Loucy (cell line): ENCODE measurements at regions not wholly inside any gene's neighbourhood (a gene's known extent, or its start where the extent isn't known, plus 50 kb on each side); places are given as distances from the start of the nearest gene placed in this dataset.

Source experiments
- CTCF ChIP-seq: fragments of 200-600 bp; sonication (generic); conservative IDR thresholded peaks from 2 replicates; pipeline ENCODE4 v1.5.1; 2014; ENCODE audit warnings: mild to moderate bottlenecking, antibody characterized with exemption, low read length
- EZH2phosphoT487 ChIP-seq: fragments of 200-600 bp; IDR thresholded peaks from 2 replicates; pipeline ENCODE4 v1.6.1; 2018; ENCODE audit warnings: antibody characterized with exemption, mild to moderate bottlenecking, moderate library complexity, borderline replicate concordance

GRCh38 chr7:51727441-51727840, 410.8 kb upstream of the COBL start:
- no peak for TF ChIP-seq CTCF
- no peak for TF ChIP-seq EZH2phosphoT487
